OCI-LY7 (cell line): ENCODE measurements at regions not wholly inside any gene's neighbourhood (a gene's known extent, or its start where the extent isn't known, plus 50 kb on each side); places are given as distances from the start of the nearest gene placed in this dataset.

ENCODE experiments used
- BruUV-seq: library from RNA; stranded (reverse); fragments of 400-500 nt; replicated peaks from 2 replicates; lab custom pipeline; 2021; lab: Mats Ljungman, UMichigan
- CTCF ChIA-PET: fragments of 300-600 bp; sonication (Branson Sonifier 250); formaldehyde crosslinking; loops from one replicate; lab custom pipeline; 2022; ENCODE audit warnings: antibody characterized with exemption; ENCODE audit not compliant: unreplicated experiment; lab: Charles Lee
- POLR2A ChIA-PET: fragments of 300-600 bp; sonication (Branson Sonifier 250); formaldehyde crosslinking; loops from one replicate; lab custom pipeline; 2022; ENCODE audit warnings: antibody characterized with exemption; lab: Charles Lee
- DNase-seq: peaks from one replicate; pipeline ENCODE4 v3.0.0-alpha.2; 2015; ENCODE audit warnings: low spot score
- H2AFZ ChIP-seq: fragments of 200-600 bp; sonication (generic), shearing (Covaris generic); 2 replicates; pipeline ENCODE4 v1.6.1; 2014; ENCODE audit warnings: mild to moderate bottlenecking, antibody characterized with exemption, low read length, moderate library complexity
- H3K27ac ChIP-seq: fragments of 200-600 bp; sonication (generic); 2 replicates; pipeline ENCODE4 v1.5.1; 2014; ENCODE audit warnings: mixed run types, low read depth, mild to moderate bottlenecking, moderate library complexity, low read length, inconsistent platforms; ENCODE audit not compliant: poor library complexity, severe bottlenecking
- H3K36me3 ChIP-seq: fragments of 200-600 bp; sonication (generic); 2 replicates; pipeline ENCODE4 v1.6.1; 2014; ENCODE audit warnings: mild to moderate bottlenecking, antibody characterized with exemption, low read length, moderate library complexity, mixed read lengths; ENCODE audit not compliant: insufficient read depth
- H3K4me1 ChIP-seq: fragments of 200-600 bp; sonication (generic); 2 replicates; pipeline ENCODE4 v1.5.1; 2014; ENCODE audit warnings: mild to moderate bottlenecking, low read length; ENCODE audit not compliant: insufficient read depth, poor library complexity, severe bottlenecking
- H3K4me2 ChIP-seq: fragments of 200-600 bp; sonication (generic); 2 replicates; pipeline ENCODE4 v1.6.1; 2014; ENCODE audit warnings: mild to moderate bottlenecking, low read length
- H3K4me3 ChIP-seq: fragments of 200-600 bp; sonication (generic); 2 replicates; pipeline ENCODE4 v1.5.1; 2014; ENCODE audit warnings: mild to moderate bottlenecking, low read depth, low read length; ENCODE audit not compliant: poor library complexity, severe bottlenecking
- H3K79me2 ChIP-seq: fragments of 200-600 bp; sonication (generic); 2 replicates; pipeline ENCODE4 v1.6.1; 2016; ENCODE audit warnings: low read depth, mild to moderate bottlenecking, low read length, moderate library complexity, mixed read lengths; ENCODE audit not compliant: insufficient read depth
- H3K9me2 ChIP-seq: fragments of 200-600 bp; sonication (generic); 2 replicates; pipeline ENCODE4 v1.6.1; 2016; ENCODE audit warnings: mild to moderate bottlenecking, low read length, mixed read lengths; ENCODE audit not compliant: insufficient read depth
- H3K9me3 ChIP-seq: fragments of 200-600 bp; sonication (generic); 2 replicates; pipeline ENCODE4 v1.6.1; 2014; ENCODE audit warnings: mild to moderate bottlenecking, mixed run types, low read length, mixed read lengths
- H4K20me1 ChIP-seq: fragments of 200-600 bp; sonication (generic); 2 replicates; pipeline ENCODE4 v1.6.1; 2014; ENCODE audit warnings: mild to moderate bottlenecking, antibody characterized with exemption, low read length, moderate library complexity, mixed read lengths; ENCODE audit not compliant: insufficient read depth
- EZH2phosphoT487 ChIP-seq: fragments of 200-600 bp; sonication (generic); IDR thresholded peaks from 2 replicates; pipeline ENCODE4 v1.6.1; 2018; ENCODE audit warnings: low read depth, borderline replicate concordance, mild to moderate bottlenecking, mixed run types, antibody characterized with exemption, low read length, moderate library complexity, mixed read lengths
- intact Hi-C: fragments of 100-400 bp; cut with micrococcal nuclease; formaldehyde crosslinking; loops from one replicate; pipeline ENCODE4 v1.10.0; 2022; ENCODE audit not compliant: unreplicated experiment
- TF ChIP-seq, protein P1 (sequence below): fragments of 200-600 bp; sonication (generic); conservative IDR thresholded peaks from 2 replicates; pipeline ENCODE4 v1.5.1; 2014; ENCODE audit warnings: mild to moderate bottlenecking, antibody characterized with exemption, low read length, moderate library complexity, mixed read lengths

DNA sequence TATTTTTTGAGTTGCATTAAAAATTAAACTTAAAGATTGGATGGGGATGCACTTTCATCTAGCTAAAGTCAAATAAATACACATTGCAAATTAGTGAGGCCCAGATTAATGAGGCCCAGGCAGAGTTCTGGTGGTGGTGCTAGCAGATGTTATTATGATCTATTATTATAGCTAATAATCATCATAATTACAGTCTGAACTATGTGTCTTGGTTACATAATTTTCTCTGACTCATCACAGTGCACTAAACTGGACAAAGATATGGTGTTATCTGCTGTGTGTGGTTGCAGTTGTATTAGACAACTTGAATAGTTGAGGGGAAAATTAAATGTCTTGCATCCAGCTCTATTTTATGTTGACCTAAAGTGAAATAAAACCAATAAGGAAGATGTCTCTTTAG, 568.8 kb downstream of the TLR4 start:
- H3K4me3 ChIP-seq = no peak overlapping the region
- no peak for TF ChIP-seq EZH2phosphoT487
- TF ChIP-seq, protein P1, sequence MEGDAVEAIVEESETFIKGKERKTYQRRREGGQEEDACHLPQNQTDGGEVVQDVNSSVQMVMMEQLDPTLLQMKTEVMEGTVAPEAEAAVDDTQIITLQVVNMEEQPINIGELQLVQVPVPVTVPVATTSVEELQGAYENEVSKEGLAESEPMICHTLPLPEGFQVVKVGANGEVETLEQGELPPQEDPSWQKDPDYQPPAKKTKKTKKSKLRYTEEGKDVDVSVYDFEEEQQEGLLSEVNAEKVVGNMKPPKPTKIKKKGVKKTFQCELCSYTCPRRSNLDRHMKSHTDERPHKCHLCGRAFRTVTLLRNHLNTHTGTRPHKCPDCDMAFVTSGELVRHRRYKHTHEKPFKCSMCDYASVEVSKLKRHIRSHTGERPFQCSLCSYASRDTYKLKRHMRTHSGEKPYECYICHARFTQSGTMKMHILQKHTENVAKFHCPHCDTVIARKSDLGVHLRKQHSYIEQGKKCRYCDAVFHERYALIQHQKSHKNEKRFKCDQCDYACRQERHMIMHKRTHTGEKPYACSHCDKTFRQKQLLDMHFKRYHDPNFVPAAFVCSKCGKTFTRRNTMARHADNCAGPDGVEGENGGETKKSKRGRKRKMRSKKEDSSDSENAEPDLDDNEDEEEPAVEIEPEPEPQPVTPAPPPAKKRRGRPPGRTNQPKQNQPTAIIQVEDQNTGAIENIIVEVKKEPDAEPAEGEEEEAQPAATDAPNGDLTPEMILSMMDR = no peak
- H3K4me1 ChIP-seq = no peaks in the 10 kb centered on the region
- no peaks in the 10 kb centered on the region for H4K20me1 ChIP-seq
- H3K36me3 ChIP-seq = no peaks in the 10 kb centered on the region
- no TSS peak for BruUV-seq
- H3K27ac ChIP-seq = no peak overlapping the region
- DNase-seq = no peak
- no peaks in the 10 kb centered on the region; the same call in 1 of the 2 replicates for H3K9me2 ChIP-seq
- ChIA-PET POLR2A (interaction anchor here (0.6 to 1.5 kb wide), 2 partner anchors 14 to 853 kb away, joined by 4 to 6 read pairs; no protein-coding TSS in a partner anchor), CTCF (no interaction called here)
- H3K79me2 ChIP-seq = no peaks in the 10 kb centered on the region
- H3K4me2 ChIP-seq = no peak overlapping the region
- intact Hi-C loops = no loop called here
- H3K9me3 ChIP-seq = no peaks in the 10 kb centered on the region
- no peak overlapping the region for H2AFZ ChIP-seq

DNA sequence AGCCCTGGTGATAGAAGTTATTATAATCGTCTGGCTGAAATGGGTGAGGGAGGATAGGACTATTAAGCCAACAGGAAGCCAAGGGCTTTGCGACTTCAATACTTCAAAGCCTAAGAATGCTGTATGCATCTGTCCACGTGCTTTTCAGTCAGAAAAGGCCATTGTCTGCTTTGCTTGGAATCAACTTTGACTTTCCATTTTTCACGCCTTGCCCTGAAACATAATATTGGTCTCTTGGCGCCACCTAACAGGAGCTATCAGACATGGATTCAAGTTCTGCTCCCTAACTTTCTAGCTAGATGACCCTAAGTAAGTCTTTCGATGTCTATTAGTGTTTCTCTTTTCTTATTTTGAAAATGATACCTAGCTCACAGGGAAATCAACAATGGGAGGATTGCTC, 572.6 kb downstream of the TLR4 start:
- CTCF ChIA-PET = no interaction called here
- no peaks in the 10 kb centered on the region for H3K9me2 ChIP-seq
- no peaks in the 10 kb centered on the region for H4K20me1 ChIP-seq
- POLR2A ChIA-PET = no interaction called here
- no peaks in the 10 kb centered on the region for H3K4me1 ChIP-seq
- no peaks in the 10 kb centered on the region for H3K9me3 ChIP-seq
- H3K79me2 ChIP-seq = no peaks in the 10 kb centered on the region
- intact Hi-C loops = no loop called here
- H3K36me3 ChIP-seq = no peaks in the 10 kb centered on the region
- no peak overlapping the region for H2AFZ ChIP-seq
- DNase-seq = no peak
- H3K27ac ChIP-seq = no peak overlapping the region
- TF ChIP-seq, protein P1 = no peak
- no peak for TF ChIP-seq EZH2phosphoT487
- BruUV-seq = no TSS peak
- no peak overlapping the region for H3K4me3 ChIP-seq
- H3K4me2 ChIP-seq = no peak overlapping the region

DNA sequence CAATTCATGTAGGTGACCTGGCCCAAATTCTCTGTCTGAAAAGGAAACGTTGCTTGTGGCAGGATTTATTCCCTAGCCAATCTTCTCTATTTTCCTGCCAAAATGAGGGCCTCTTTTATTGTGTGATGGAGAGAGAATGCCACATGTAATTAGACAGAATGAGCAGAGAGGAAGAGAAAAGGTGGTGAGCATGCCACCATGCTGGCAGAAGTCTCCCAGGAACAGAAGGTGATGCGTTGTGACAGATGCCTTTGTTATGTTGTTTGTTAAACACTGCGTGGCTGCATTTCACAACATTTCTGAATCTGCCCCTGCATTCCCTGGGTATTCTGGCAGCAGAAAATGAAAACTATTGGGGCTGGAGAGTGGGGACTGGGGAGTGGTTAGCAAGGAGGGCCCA, 577.6 kb downstream of the TLR4 start:
- POLR2A ChIA-PET = no interaction called here
- DNase-seq = no peak
- intact Hi-C loops = no loop called here
- Histone ChIP-seq H3K9me2 (no peaks in the 10 kb centered on the region), H3K36me3 (no peaks in the 10 kb centered on the region), H2AFZ (no peak overlapping the region), H3K27ac (no peak overlapping the region), H3K4me3 (no peak overlapping the region), H4K20me1 (no peaks in the 10 kb centered on the region), H3K4me1 (no peaks in the 10 kb centered on the region), H3K79me2 (no peaks in the 10 kb centered on the region), H3K4me2 (no peak overlapping the region), H3K9me3 (no peaks in the 10 kb centered on the region)
- TF ChIP-seq, protein P1 = no peak
- no peak for TF ChIP-seq EZH2phosphoT487
- no TSS peak for BruUV-seq
- CTCF ChIA-PET = no interaction called here
